Testis (tissue), 2 donors: ENCODE measurements at regions not wholly inside any gene's neighbourhood (a gene's known extent, or its start where the extent isn't known, plus 50 kb on each side); places are given as distances from the start of the nearest gene placed in this dataset.

ENCODE experiments used
- CTCF ChIP-seq, 3 experiments: fragments of 450-650 bp in 2 of 3; fragments of 200-600 bp in 1 of 3; sonication (generic) in 1 of 3; IDR thresholded peaks; one replicate each; pipeline ENCODE4 v1.5.1; 2016 to 2019; ENCODE audit warnings: antibody characterized with exemption in 3 of 3, mild to moderate bottlenecking in 2 of 3, moderate library complexity in 1 of 3
- POLR2A ChIP-seq: fragments of 450-650 bp; IDR thresholded peaks from one replicate; pipeline ENCODE4 v1.6.1; 2017; ENCODE audit warnings: antibody characterized with exemption, mild to moderate bottlenecking, moderate library complexity

DNA sequence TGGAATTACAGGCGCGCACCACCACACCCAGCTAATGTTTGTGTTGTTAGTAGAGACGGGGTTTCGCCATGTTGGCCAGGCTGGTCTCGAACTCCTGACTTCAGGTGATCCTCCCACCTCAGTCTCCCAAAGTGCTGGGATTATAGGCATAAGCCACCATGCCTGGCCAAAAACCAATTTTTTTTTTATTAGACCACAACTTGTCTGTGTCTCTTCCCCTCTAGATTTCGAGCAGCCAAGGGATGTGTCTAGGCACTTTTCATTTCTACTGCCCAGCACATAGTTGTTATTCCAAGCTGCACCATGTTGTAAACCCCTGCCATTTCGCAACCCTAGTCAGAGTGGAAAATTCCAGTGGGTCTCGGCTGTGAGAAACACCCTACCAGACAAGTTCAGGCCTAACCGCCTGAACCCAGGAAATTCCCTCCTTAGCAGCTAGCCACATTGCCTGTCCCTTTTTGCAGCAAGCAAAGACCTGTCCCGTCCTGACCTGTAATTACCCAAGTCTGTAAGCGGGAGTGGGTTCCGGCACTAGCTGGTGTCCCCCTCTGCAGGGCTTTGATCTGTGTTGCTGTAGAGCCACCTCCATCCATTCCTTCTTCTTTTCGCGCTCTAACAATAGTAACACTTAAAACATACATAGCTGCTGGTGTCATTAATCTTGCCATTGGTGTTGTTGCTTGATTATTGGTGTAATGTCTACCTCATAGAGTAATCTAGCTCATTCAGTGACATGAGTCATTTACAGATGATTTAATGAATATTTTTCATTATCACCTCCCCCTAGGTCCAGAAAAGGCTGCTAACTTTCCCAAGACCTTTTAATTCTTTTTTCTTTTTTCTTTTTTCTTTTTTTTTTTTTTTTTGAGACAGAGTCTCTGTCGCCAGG, 77.3 kb upstream of the ATF7IP2 start:
- no peak for TF ChIP-seq CTCF (IDR thresholded peaks at IDR 0.05)
- TF ChIP-seq POLR2A, result no peak
